Activated CD4-positive, alpha-beta T cell treated with anti-CD3 and anti-CD28 coated beads for 4 hours (primary cell): ENCODE measurements at regions not wholly inside any gene's neighbourhood (a gene's known extent, or its start where the extent isn't known, plus 50 kb on each side); places are given as distances from the start of the nearest gene placed in this dataset.
"Not testable (repeated sequence)": the region's sequence is repeated elsewhere in the genome, so short reads cannot be mapped to it uniquely, and the experiment has no call there.

Experiments used
- DNase-seq, 2 donors: peaks; one replicate each; pipeline ENCODE4 v3.0.0-alpha.2; 2020

GRCh38 chr22:22117864-22118544, 126.6 kb upstream of the VPREB1 start:
- DNase-seq, result not testable (repeated sequence)

GRCh38 chr22:22116997-22117770, 127.4 kb upstream of the VPREB1 start:
- DNase-seq, result not testable (repeated sequence)

- DNase-seq, result no peak
Measured at GRCh38 chr22:22113701-22114100, 130.9 kb upstream of the VPREB1 start.

- DNase-seq, result no peak
Measured at GRCh38 chr22:22112533-22113294, 130.1 kb upstream of the TOP3B start.

- DNase-seq, result no peak
Measured at GRCh38 chr22:22111983-22112382, 129.4 kb upstream of the TOP3B start.

GRCh38 chr22:22111267-22111751, 128.7 kb upstream of the TOP3B start:
- no peak for DNase-seq

- DNase-seq, result no peak
Measured at GRCh38 chr22:22110548-22111266, 128.1 kb upstream of the TOP3B start.

- no peak for DNase-seq
Measured at GRCh38 chr22:22109693-22110466, 127.3 kb upstream of the TOP3B start.

- DNase-seq, result no peak
Measured at GRCh38 chr22:22106855-22107254, 124.3 kb upstream of the TOP3B start.

GRCh38 chr22:22105364-22105763, 122.8 kb upstream of the TOP3B start:
- no peak for DNase-seq

- DNase-seq, result no peak
Measured at GRCh38 chr22:22103078-22103875, 120.7 kb upstream of the TOP3B start.

- DNase-seq, result no peak
Measured at GRCh38 chr22:22099833-22100812, 117.5 kb upstream of the TOP3B start.

GRCh38 chr22:22099194-22099486, 116.6 kb upstream of the TOP3B start:
- DNase-seq, result no peak

- no peak for DNase-seq
Measured at GRCh38 chr22:22098457-22099193, 116.0 kb upstream of the TOP3B start.

GRCh38 chr22:22097727-22098228, 115.2 kb upstream of the TOP3B start:
- no peak for DNase-seq

GRCh38 chr22:22094921-22095320, 112.3 kb upstream of the TOP3B start:
- DNase-seq, result no peak

- DNase-seq, result no peak
Measured at GRCh38 chr22:22094514-22094913, 111.9 kb upstream of the TOP3B start.

GRCh38 chr22:22093743-22094142, 111.2 kb upstream of the TOP3B start:
- DNase-seq, result no peak

GRCh38 chr22:22092974-22093373, 110.4 kb upstream of the TOP3B start:
- DNase-seq, result no peak
